Hematopoietic multipotent progenitor cell treated with erythropoietin and hydrocortisone succinate and interleukin-3 and kit ligand, for 6 days (in vitro differentiated cells): ENCODE measurements at regions not wholly inside any gene's neighbourhood (a gene's known extent, or its start where the extent isn't known, plus 50 kb on each side); places are given as distances from the start of the nearest gene placed in this dataset.

Source experiments
- DNase-seq: peaks from one replicate; pipeline ENCODE4 v3.0.0-alpha.2; 2015

DNA sequence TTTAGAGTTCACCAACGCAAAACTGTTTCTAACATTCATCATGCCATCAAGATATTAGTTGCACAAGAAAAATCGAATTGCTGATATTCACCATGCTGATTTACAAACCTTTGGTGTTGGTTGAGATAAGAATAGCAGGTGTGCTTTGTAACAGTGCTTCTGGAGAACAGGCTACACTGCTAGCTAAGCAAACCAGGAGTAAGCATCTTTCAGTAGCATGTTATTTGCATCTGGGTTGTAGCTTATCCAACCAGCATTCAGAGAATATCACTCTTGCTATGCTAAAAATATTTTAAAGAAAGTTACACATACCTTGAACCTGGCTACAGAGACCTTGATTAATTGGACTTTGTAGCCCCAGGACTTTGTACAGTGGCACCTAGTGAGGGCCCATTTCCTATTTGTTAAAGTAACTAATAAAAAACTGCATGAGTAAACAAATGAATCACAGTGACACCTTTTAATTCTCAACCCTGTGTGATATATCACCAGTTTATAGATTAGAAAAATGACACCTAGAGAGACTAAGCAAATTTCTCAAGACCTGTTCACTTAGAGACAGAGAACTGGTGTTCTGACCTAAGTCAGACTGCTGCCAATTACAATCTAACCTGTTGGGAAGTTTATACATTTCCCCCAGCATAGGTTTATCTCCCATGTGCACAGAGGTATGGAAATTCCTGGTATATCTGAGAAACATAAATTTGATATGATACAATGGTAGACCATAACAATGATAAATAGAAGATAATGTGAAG lies 435.5 kb upstream of the TGFBR2 start:
- DNase-seq = no peak

DNA sequence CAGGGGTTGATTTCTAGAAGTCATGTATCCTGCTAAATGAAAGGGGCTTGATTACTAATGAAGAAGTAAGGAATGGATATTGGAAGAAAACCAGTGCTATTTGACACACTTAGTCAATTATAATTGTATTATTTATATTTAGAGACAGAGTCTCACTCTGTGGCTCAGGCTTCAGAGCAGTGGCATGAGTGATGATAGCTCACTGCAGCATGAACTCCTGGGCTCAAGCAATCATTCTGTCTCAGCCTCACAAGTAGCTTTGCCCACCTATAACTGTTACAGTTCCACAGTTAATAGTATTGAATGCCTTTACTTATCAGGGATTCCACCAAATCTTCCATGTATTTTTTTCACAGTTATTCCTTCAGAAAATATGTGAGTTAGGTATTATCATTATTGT lies 432.0 kb upstream of the TGFBR2 start:
- DNase-seq = no peak

DNA sequence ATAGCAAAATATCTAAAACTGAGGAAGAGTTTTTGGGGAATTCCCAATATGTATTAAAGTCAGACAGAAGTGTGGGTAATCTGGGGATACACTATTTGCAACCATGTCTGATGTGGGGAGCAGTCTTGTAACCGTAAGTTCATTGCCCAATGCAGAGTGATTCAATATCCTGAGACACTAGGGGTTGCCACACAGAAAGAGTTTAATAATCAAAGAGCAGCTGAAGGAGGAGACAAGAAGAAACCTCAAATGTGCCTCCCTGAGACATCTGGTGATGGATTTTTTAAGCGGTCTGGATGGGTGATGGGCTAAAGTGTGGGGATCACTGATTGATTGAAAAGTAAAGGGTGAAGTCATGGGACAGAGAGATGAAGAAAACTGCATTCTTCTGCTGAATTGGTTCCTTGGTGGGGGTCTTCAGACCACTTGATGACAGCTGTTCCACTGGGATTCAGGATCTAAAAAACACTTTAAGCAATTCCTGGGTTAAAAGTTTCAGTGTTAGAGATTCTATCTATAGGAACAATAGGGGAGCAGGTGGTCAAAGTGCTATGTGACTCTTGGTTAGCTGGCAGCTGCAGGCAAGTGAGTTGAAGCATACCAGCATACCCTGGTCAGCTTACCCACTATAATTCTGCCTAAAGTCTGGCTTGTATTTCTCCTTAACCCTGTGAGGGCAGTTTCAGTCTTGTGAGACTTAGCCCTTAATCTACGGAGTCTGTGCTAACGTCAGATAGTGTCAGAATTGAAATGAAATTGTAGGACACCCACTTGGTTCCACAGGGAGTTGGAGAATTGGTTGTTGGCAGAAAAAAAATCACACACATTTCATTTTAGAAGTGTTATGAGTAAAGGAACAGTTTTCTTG lies 425.9 kb upstream of the TGFBR2 start:
- peak; percentile 51 for DNase-seq

DNA sequence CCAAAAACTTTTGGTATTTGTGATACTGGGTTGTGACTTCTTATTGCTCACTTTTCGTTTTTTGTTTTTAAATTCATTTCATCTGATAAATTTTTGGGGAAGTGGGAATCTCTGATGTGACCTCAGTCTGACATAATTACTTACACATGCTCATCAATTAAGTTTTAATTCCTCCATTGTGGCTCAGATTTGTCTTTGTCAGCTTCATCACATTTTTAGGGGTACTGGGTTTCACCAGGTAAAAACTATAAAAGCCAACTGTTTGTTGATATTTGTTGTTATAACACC lies 425.3 kb upstream of the TGFBR2 start:
- DNase-seq = no peak

DNA sequence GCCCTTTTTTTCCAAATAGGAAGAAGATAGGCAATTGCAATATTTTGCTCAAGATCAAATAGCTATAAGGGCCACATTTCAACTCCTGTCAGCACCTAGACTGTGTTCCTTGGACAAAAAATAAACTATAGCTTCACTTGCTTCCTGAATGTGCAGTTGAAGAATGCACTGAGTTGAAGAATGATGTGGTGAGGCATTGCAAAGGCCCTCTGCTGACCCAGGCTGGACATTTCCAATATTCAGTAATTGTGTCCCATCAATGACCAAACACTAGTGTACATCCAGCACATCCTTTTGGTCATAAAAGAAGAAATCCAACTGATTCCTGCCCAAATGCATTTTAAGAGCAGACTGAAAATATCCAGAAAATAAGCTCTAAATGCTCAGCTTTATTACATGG lies 424.8 kb upstream of the TGFBR2 start:
- no peak for DNase-seq

DNA sequence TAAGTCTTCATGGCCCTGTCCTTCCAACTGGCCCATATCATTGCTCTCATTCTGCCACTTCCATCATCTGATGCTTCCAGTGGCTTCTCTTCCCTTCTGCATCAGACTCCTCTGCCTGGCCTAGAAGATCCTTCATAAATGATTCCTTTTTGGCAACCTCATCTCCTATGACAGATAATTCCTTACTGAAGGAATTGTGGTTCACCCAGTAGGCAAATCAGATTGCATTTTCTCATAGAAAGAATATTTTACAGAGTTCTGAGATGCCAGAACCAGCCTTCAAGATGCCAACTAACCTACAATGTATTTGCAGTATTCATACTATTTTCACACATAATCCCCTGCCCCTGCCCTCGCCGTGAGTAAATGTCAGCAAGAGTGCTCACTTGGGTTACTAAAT lies 423.0 kb upstream of the TGFBR2 start:
- DNase-seq = no peak

DNA sequence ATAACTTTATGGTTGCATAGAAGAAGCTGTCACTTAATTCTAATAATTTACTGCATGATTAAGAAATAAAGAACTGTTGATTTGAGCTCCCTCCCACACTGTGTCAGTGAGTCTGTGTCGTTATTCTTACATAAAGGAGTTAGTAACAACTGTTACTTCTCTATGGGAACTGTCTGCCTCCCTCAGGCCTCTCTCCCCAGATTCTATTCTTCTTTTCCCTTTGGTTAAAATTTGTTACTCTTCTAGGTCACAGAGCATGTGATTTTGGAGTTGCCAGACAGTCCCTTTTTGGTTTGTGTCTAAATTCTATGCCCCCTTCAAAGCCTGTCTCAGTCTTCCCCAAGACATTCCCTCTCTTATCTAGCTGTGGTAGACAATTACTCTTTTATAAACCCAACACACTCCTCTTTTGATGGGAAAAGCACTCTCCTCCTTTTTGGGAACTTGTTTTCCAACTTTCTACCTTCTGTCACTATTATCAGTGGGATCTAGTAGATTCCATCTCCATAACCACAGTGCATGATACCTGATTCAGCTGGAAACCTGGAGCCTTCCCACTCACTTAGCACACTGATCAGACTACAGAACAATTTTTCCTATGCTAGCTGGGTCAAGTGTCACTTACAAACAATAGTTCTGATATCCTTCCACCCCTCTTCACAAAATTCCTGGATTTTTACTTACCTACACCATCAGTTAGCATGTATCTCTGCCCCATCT lies 422.1 kb upstream of the TGFBR2 start:
- DNase-seq = no peak

DNA sequence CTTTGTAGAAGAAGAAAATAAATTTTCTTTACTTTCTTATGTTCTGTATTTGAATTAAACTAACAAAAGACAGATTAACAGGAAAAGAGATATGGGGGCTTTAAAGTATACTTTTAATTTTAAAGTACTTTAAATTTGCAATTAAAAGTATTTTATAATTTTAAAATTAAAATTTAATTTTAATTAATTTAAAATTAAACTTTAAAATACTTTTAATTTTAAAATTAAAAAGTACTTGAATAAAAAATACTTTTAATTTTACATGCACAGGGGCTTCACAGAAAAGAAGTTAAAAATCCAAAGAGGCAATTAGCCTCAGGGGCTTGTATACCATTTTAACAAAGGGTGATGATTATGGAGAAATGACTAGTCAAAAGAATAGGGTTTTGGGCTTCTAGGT lies 420.5 kb upstream of the TGFBR2 start:
- no peak for DNase-seq

DNA sequence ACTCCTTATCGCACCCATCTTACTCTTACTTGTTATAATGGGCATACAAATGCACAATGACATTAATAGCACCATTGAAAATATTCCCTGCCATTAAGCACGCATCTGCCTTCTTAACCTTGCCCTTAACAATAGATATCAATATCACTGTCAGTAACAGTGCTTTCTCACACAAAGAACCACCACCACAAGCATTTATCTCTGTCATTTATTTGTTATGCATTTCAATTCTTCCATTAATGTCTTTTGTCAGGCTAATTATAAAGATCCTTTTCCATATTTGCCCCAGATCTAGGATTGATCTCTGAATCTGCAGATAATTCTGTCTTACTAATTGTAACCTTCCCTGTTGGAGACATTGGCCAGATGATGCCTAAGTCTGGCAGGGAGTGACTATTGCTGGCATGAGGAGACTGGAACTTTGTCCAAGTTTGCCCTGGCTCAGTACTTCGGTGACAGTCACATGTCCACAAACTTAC lies 419.6 kb upstream of the TGFBR2 start:
- no peak for DNase-seq

DNA sequence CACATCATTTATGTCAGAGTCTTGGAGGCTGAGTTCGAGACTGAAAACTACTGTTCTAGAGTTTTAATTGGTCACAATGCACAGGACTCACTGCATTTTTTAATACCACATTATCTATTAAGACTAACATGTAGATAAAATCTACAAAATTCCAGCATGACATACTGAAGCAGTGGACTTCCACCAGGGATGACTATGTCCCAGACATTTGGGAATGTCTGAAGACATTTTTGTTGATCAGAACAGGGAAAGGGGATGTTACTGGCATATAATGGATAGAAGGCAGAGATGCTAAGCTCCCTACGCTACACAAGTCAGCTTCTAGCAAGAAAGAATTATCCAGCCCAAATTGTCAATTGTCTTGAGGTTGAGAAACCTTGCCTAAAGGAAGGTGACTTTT lies 419.0 kb upstream of the TGFBR2 start:
- DNase-seq = no peak

DNA sequence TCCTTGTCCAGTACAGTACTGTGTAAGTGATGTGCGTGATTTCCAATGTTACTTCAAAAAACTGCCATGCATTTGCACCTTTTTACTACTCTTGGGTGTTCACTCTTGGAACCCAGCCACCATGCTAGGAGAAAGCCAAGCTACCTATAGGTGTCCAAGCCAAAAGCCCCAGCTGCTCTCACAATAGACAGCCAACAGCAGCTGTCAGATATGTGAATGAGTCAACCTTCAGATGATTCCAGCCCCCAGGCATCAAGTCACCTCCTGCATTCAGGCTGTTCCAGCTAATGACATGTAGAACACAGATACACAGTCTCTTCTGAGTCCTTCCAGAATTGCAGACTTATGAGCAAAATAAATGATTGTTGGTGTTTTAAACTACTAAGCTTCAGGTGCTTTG lies 417.7 kb upstream of the TGFBR2 start:
- no peak for DNase-seq

DNA sequence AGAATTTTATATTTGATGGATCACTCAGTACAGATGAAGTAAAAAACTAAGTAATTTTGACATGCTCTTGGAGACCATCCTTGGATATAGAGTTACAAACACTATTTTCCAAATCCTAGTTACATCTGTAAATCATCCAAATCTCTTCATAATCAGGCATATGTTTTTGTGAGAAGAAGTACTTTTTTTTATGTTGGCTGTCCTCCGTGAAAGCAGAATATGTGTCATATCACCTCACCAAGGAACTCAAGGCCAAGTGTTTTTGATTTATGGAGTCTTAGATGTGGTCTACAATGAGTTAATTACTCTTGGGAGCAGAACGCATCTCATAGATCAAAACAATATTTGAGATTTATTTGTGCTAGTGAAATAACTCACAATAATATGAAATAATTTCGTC lies 416.5 kb upstream of the TGFBR2 start:
- DNase-seq = no peak

DNA sequence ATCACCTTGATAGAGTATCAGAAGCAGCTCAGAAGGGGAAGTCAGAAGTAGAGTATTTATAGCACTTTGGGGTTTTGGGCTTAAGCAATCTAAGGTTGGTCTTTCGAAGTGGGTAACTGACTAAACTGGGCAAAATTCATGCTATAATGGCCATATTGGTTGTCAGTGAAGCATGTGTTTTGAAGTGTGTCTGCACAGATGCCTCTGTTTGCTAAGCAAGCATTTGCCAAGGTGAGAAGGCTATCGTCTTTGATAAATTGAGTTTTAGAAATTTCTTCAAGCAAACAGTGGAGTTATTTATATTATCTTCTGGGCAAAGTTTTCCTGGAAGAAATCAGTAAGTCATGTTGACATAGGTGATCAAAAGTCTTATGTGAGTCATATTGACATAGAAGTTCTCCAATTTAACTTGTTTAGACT lies 412.8 kb upstream of the TGFBR2 start:
- DNase-seq = peak; percentile 58

DNA sequence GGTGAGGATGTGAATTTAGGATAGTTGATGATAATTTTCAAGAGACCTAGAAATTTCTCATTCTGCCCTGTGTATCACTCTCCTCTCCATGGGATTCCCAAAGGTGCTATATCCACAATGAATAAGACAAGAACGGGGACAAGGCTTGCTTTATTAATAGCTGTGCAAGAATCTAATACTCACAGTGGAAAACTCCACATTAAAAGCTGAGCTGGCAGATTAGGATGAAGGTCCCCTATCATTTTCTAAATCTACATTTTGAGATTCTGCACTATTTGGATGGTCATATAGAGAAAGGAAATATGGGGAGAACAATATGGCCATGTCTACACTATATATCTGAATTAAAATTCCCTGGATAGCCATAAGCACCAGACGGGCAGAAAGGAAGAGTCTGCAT lies 411.0 kb upstream of the TGFBR2 start:
- no peak for DNase-seq

DNA sequence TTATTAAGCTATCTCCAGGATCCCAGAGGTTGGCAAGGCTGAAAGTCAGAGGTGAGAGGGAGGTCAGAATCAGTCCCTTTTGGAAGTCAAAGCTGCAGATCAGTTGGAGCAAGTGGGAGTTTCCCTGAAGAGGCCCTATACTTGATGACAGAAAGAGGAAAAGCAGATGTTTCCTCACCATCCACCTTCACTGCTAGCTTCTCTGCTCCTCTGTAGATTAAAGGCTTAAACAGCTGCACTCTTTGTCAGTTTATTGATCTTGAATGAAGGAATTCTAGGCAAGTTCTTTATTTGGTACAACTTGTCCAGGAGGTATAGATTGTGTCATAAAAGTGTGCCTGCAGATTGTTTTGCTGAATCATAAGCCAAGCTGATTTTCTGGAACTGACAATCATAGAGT lies 408.2 kb upstream of the TGFBR2 start:
- no peak for DNase-seq

DNA sequence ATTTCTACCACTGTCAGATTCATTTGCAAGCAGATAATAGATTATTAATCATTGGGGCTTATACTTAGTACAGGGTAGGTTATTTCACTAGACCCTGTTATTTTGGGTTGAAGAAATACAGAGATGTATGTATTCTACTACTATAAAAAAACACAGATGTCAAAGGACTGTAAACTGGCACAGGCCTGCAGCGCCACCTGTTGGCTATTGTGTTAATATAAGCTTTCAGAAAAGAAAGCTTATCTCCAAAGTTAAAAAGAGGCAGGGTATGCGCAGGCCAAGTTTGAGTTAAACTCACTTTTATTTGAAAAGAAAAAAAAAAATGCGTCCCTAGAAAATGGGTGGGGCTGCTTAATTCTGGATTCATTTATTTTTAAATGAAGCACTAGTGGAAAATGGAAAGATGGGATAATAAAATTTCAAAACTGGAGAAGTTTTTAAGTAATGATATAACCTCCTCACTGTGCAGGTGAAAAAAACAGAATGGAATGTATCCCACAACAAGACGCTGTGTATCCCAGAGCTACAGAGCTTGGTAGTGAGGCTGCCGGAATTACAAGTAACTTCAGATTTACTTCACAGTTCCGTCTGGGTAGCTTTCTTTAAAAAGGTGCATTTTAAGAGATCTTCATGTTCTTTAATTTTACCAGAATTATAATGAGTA lies 407.2 kb upstream of the TGFBR2 start:
- peak; percentile 89 for DNase-seq

DNA sequence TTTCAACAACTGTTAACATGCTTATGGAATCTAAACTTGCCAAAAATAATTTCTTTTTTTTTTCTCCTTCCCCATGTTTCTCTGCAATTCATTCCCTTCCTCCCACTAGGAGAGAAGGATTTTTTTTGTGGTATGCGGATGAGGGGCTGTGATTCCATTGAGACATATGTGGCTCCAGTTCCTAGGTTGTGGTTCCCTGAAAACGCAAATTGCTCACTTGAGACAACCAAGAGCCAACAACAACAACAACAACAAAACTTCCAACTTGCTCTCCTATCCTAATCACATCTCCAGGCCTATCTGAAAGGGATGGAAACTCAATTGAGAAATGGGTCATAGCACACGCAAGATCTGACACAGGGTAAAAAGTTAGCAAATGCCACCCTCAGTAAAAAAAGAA lies 406.5 kb upstream of the TGFBR2 start:
- DNase-seq = no peak

DNA sequence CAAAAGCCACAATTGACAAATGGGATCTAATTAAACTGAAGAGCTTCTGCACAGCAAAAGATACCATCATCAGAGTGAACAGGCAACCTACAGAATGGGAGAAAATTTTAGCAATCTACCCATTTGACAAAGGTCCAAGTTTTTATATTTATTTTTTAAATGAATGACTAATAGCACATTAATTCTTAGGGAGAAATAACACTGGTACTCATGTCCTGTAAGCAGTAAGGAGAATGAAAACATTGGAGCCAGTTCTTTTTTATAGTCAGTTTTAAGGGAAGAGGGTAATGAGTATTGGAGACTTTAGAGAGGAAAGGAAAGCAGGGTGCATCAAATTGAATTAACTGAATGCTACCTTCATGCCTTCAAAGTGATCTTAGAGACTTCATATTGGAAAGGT lies 404.7 kb upstream of the TGFBR2 start:
- DNase-seq = no peak

DNA sequence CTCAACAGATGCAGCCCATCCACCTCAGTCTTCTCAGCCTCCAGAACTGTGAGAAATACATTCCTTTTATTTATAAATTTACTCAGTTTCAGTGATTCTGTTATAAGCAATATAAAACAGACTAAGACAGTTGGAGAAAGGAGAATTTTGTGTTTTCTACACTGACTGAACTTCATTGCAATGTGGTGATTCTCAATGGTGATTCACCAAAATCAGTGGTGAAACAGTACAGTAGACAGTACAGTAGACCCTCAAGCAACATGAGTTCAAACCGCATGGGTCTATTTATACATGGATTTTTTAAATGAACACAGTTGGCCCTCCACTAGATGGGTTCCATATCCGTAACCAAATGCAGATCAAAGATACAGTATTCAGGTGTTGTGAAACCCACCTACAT lies 403.1 kb upstream of the TGFBR2 start:
- DNase-seq = no peak

DNA sequence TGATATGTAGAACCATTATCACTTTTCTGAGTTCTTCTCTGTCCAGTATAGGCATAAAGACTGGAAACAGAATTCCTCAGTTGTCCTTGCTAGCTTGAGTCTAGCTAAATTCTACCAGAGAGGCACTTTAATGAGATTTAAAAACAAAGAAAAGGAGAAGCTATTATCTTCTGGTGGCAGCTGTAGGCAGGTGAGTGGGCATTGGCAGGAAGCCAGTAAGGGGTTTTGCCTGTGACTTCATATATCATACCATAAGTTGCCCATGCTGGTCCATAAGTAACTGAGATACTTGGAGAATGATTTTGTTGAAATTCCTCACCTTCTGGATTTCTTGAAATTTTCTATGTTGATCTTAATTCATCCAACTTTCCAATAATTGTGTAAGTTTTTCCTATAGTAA lies 402.3 kb upstream of the TGFBR2 start:
- no peak for DNase-seq

DNA sequence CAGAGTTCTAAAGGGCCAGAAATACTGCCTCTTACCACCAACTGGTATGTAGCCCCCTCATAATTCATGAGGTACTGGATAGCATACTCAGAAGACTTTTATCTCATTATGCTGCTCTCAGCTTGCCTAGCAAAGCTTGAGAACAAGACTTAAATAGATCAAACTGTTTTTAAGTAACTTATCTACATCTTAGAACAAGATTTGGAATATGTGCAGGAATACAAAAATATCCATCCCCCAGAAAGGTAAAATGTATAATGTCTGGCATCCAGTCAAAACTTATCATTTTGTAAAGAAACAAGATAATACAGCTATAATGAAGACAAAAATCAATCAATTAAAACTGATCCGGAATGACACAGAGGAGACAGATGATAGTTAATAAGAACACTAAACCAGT lies 400.4 kb upstream of the TGFBR2 start:
- no peak for DNase-seq

DNA sequence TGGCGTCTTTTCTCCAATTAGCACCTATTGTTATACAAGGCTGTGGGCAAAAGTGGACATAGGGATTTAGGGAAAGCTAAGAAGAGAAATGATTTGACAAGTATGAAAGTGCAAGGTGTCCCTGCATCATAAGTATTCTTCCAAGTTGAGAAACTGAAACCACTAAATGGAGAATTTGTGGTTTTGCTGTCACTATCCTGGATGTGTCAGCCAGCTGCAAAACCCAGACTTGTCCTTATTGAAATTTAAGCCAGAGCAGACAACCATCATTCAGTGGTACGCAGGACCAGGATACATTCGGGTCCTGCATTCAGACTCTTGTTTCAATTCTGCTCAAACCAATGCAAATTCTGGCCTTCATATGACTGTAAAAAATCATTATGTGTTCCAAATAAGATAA lies 384.8 kb upstream of the TGFBR2 start:
- peak; percentile 23 for DNase-seq

DNA sequence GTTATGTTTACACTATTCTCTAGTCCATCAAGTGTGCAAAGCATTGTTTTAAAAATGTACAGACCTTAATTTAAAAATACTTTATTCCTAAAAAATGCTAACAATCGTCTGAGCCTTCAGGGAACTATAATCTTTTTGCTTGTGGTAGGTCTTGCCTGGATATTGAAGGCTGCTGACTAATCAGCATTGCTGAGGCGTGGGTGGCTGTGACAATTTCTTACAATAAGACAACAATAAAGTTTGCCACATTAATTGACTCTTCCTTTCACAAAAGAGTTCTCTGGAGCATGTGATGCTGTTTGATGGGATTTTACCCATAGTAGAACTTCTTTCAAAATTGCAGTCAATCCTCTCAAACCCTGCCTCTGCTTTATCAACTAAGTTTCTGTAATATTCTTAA lies 384.0 kb upstream of the TGFBR2 start:
- DNase-seq = no peak
